HEK293 (cell line): ENCODE measurements at regions not wholly inside any gene's neighbourhood (a gene's known extent, or its start where the extent isn't known, plus 50 kb on each side); places are given as distances from the start of the nearest gene placed in this dataset.

Experiments used
- CTCF ChIA-PET: fragments of 350-600 bp; formaldehyde crosslinking; extraction: SDS; loops from one replicate; lab custom pipeline; 2021; ENCODE audit warnings: antibody characterized with exemption; lab: Yijun Ruan, JAX
- POLR2A ChIA-PET: fragments of 300-600 bp; formaldehyde crosslinking; extraction: SDS; loops from one replicate; lab custom pipeline; 2020; ENCODE audit warnings: antibody characterized with exemption, inconsistent platforms; lab: Yijun Ruan, JAX
- H3K27ac ChIP-seq: fragments of 200-500 bp; sonication (Bioruptor generic); 2 replicates; pipeline ENCODE4 v1.5.1; 2014; ENCODE audit warnings: low read depth, low read length, control low read depth, inconsistent platforms; ENCODE audit errors: extremely low read depth
- H3K36me3 ChIP-seq, 2 experiments: fragments of 200-500 bp in 1 of 2; sonication (Bioruptor generic) in 1 of 2; 1 replicate in 1 of 2; 2 replicates in 1 of 2; pipeline ENCODE4 v1.5.1; 2014 to 2017; ENCODE audit warnings: inconsistent platforms in 2 of 2, low read length in 2 of 2; ENCODE audit not compliant: control insufficient read depth in 2 of 2, insufficient read depth in 1 of 2
- H3K4me1 ChIP-seq: fragments of 200-500 bp; sonication (Bioruptor generic); 2 replicates; pipeline ENCODE4 v1.5.1; 2014; ENCODE audit warnings: mild to moderate bottlenecking, low read length, inconsistent platforms; ENCODE audit not compliant: control insufficient read depth, insufficient read depth
- H3K4me3 ChIP-seq: 2 replicates; pipeline ENCODE4 v1.5.1; 2011; ENCODE audit warnings: low read depth, mild to moderate bottlenecking, control low read depth, low read length, moderate library complexity
- H3K9me3 ChIP-seq: fragments of 200-500 bp; sonication (Bioruptor generic); 2 replicates; pipeline ENCODE4 v1.5.1; 2014; ENCODE audit warnings: low read depth, low read length, inconsistent platforms; ENCODE audit not compliant: control insufficient read depth, insufficient read depth
- BCL11A ChIP-seq: fragments of 450-650 bp; formaldehyde crosslinking; IDR thresholded peaks from 2 replicates; pipeline ENCODE4 v1.5.1; 2016; ENCODE audit warnings: low read depth, missing biosample characterization, missing genetic modification characterization
- GFI1B ChIP-seq: fragments of 450-650 bp; formaldehyde crosslinking; IDR thresholded peaks from 2 replicates; pipeline ENCODE4 v1.5.1; 2016; ENCODE audit warnings: missing biosample characterization, missing genetic modification characterization
- GLI2 ChIP-seq: fragments of 450-650 bp; formaldehyde crosslinking; IDR thresholded peaks from 2 replicates; pipeline ENCODE4; 2017; ENCODE audit warnings: missing biosample characterization, missing genetic modification characterization, low read depth, borderline replicate concordance
- KLF17 ChIP-seq: fragments of 450-650 bp; formaldehyde crosslinking; IDR thresholded peaks from 2 replicates; pipeline ENCODE4 v1.5.1; 2016; ENCODE audit warnings: missing biosample characterization, missing genetic modification characterization
- KLF7 ChIP-seq: fragments of 450-650 bp; formaldehyde crosslinking; IDR thresholded peaks from 2 replicates; pipeline ENCODE4 v1.5.1; 2016; ENCODE audit warnings: missing biosample characterization, missing genetic modification characterization, borderline replicate concordance
- MEIS1 ChIP-seq: sonication (generic); formaldehyde crosslinking; IDR thresholded peaks from 2 replicates; pipeline ENCODE4 v1.8.1; 2022; ENCODE audit warnings: missing genetic modification reagents, mild to moderate bottlenecking, borderline replicate concordance
- ZBTB17 ChIP-seq: fragments of 450-650 bp; formaldehyde crosslinking; IDR thresholded peaks from 2 replicates; pipeline ENCODE4 v1.5.1; 2016; ENCODE audit warnings: missing biosample characterization, missing genetic modification characterization
- ZBTB21 ChIP-seq: fragments of 450-650 bp; formaldehyde crosslinking; IDR thresholded peaks from 2 replicates; pipeline ENCODE4 v1.5.1; 2017; ENCODE audit warnings: missing biosample characterization, missing genetic modification characterization
- ZBTB49 ChIP-seq: fragments of 450-650 bp; formaldehyde crosslinking; IDR thresholded peaks from 2 replicates; pipeline ENCODE4 v1.5.1; 2016; ENCODE audit warnings: missing biosample characterization, missing genetic modification characterization, low read depth
- ZNF140 ChIP-seq: fragments of 450-650 bp; formaldehyde crosslinking; IDR thresholded peaks from 2 replicates; pipeline ENCODE4 v1.5.1; 2016; ENCODE audit warnings: missing biosample characterization, missing genetic modification characterization
- ZNF157 ChIP-seq: fragments of 450-650 bp; formaldehyde crosslinking; IDR thresholded peaks from 2 replicates; pipeline ENCODE4 v1.5.1; 2016; ENCODE audit warnings: missing biosample characterization, missing genetic modification characterization
- ZNF214 ChIP-seq: fragments of 450-650 bp; formaldehyde crosslinking; IDR thresholded peaks from 2 replicates; pipeline ENCODE4 v1.5.1; 2017; ENCODE audit warnings: missing biosample characterization, mild to moderate bottlenecking, missing genetic modification characterization, borderline replicate concordance
- ZNF248 ChIP-seq: fragments of 450-650 bp; formaldehyde crosslinking; IDR thresholded peaks from 2 replicates; pipeline ENCODE4 v1.5.1; 2017; ENCODE audit warnings: missing biosample characterization, missing genetic modification characterization
- ZNF292 ChIP-seq: fragments of 450-650 bp; formaldehyde crosslinking; IDR thresholded peaks from 2 replicates; pipeline ENCODE4 v1.5.1; 2016; ENCODE audit warnings: low read depth, missing biosample characterization, missing genetic modification characterization, borderline replicate concordance
- ZNF311 ChIP-seq: fragments of 450-650 bp; formaldehyde crosslinking; IDR thresholded peaks from 2 replicates; pipeline ENCODE4 v1.5.1; 2017; ENCODE audit warnings: missing biosample characterization, missing genetic modification characterization, borderline replicate concordance
- ZNF324 ChIP-seq: fragments of 450-650 bp; formaldehyde crosslinking; IDR thresholded peaks from 2 replicates; pipeline ENCODE4 v1.5.1; 2016; ENCODE audit warnings: missing biosample characterization, missing genetic modification characterization
- ZNF426 ChIP-seq: fragments of 450-650 bp; formaldehyde crosslinking; IDR thresholded peaks from 2 replicates; pipeline ENCODE4 v1.5.1; 2017; ENCODE audit warnings: missing biosample characterization, missing genetic modification characterization, mild to moderate bottlenecking, inconsistent platforms, moderate library complexity
- ZNF488 ChIP-seq: fragments of 450-650 bp; formaldehyde crosslinking; IDR thresholded peaks from 2 replicates; pipeline ENCODE4 v1.5.1; 2016; ENCODE audit warnings: missing biosample characterization, missing genetic modification characterization
- ZNF514 ChIP-seq: fragments of 450-650 bp; formaldehyde crosslinking; IDR thresholded peaks from 2 replicates; pipeline ENCODE4 v1.5.1; 2016; ENCODE audit warnings: missing biosample characterization, missing genetic modification characterization
- ZNF521 ChIP-seq: fragments of 450-650 bp; formaldehyde crosslinking; IDR thresholded peaks from 2 replicates; pipeline ENCODE4 v1.5.1; 2017; ENCODE audit warnings: missing biosample characterization, mild to moderate bottlenecking, missing genetic modification characterization
- ZNF530 ChIP-seq: fragments of 450-650 bp; formaldehyde crosslinking; IDR thresholded peaks from 2 replicates; pipeline ENCODE4 v1.5.1; 2016; ENCODE audit warnings: low read depth, missing biosample characterization, missing genetic modification characterization
- ZNF555 ChIP-seq: fragments of 450-650 bp; formaldehyde crosslinking; conservative IDR thresholded peaks from 2 replicates; pipeline ENCODE4 v1.5.1; 2017; ENCODE audit warnings: missing biosample characterization, mild to moderate bottlenecking, missing genetic modification characterization, inconsistent platforms
- ZNF560 ChIP-seq: fragments of 450-650 bp; formaldehyde crosslinking; IDR thresholded peaks from 2 replicates; pipeline ENCODE4 v1.5.1; 2017; ENCODE audit warnings: missing biosample characterization, missing genetic modification characterization, borderline replicate concordance
- ZNF664 ChIP-seq: fragments of 450-650 bp; formaldehyde crosslinking; IDR thresholded peaks from 2 replicates; pipeline ENCODE4 v1.5.1; 2016; ENCODE audit warnings: missing biosample characterization, missing genetic modification characterization
- ZNF670 ChIP-seq: fragments of 450-650 bp; formaldehyde crosslinking; IDR thresholded peaks from 2 replicates; pipeline ENCODE4 v1.5.1; 2016; ENCODE audit warnings: missing biosample characterization, missing genetic modification characterization, low read depth
- ZSCAN5A ChIP-seq: fragments of 450-650 bp; formaldehyde crosslinking; IDR thresholded peaks from 2 replicates; pipeline ENCODE4 v1.5.1; 2016; ENCODE audit warnings: missing biosample characterization, missing genetic modification characterization
- ZXDB ChIP-seq: fragments of 450-650 bp; formaldehyde crosslinking; IDR thresholded peaks from 2 replicates; pipeline ENCODE4 v1.5.1; 2016; ENCODE audit warnings: missing biosample characterization, missing genetic modification characterization

- no peak overlapping the region for H3K4me3 ChIP-seq
- no peaks in the 10 kb centered on the region for H3K36me3 ChIP-seq
- TF ChIP-seq ZSCAN5A (no peak), ZNF664 (tag by site-specific recombination) (no peak), ZNF555 (no peak)
- no peaks in the 10 kb centered on the region for H3K9me3 ChIP-seq
- ChIA-PET CTCF (interaction anchor here (0.7 kb wide), 1 partner anchor 17 kb away, joined by 3 read pairs; no protein-coding TSS in a partner anchor), POLR2A (no interaction called here)
- no peak overlapping the region for H3K27ac ChIP-seq
- H3K4me1 ChIP-seq = no peaks in the 10 kb centered on the region
Measured at GRCh38 chr16:62277942-62278341, 241.7 kb upstream of the CDH8 start.

GRCh38 chr16:62276637-62277036 lies 240.4 kb upstream of the CDH8 start:
- Histone ChIP-seq H3K4me3 (no peak overlapping the region), H3K9me3 (no peaks in the 10 kb centered on the region), H3K4me1 (no peaks in the 10 kb centered on the region), H3K27ac (no peak overlapping the region), H3K36me3 (no peaks in the 10 kb centered on the region)
- no peak for TF ChIP-seq ZNF488 (tag by site-specific recombination)
- no peak for TF ChIP-seq KLF7
- no peak for TF ChIP-seq GFI1B (tag by site-specific recombination)
- TF ChIP-seq ZNF670 (tag by site-specific recombination) = no peak
- no peak for TF ChIP-seq ZNF311 (tag by site-specific recombination)
- no peak for TF ChIP-seq ZNF560 (tag by site-specific recombination)
- no peak for TF ChIP-seq ZXDB (tag by site-specific recombination)
- no peak for TF ChIP-seq ZNF426
- TF ChIP-seq ZBTB17 (tag by site-specific recombination) = no peak
- TF ChIP-seq MEIS1 (CRISPR knock-in tag) = no peak
- no peak for TF ChIP-seq ZBTB21 (tag by site-specific recombination)
- no peak for TF ChIP-seq ZNF214 (tag by site-specific recombination)
- no peak for TF ChIP-seq ZNF140
- no peak for TF ChIP-seq ZNF157
- no peak for TF ChIP-seq BCL11A (tag by site-specific recombination)
- TF ChIP-seq ZNF530 (tag by site-specific recombination) = no peak
- no peak for TF ChIP-seq GLI2
- no peak for TF ChIP-seq ZNF514 (tag by site-specific recombination)
- TF ChIP-seq ZNF248 (tag by site-specific recombination) = no peak
- TF ChIP-seq ZNF521 (tag by site-specific recombination) = no peak
- POLR2A ChIA-PET = no interaction called here
- CTCF ChIA-PET = no interaction called here

GRCh38 chr16:62272035-62272434 lies 235.8 kb upstream of the CDH8 start:
- Histone ChIP-seq H3K4me1 (no peaks in the 10 kb centered on the region), H3K27ac (no peak overlapping the region), H3K4me3 (no peak overlapping the region), H3K9me3 (no peaks in the 10 kb centered on the region), H3K36me3 (no peaks in the 10 kb centered on the region)
- TF ChIP-seq ZBTB49 (tag by site-specific recombination) (no peak), KLF17 (no peak), ZNF292 (tag by site-specific recombination) (no peak), ZNF324 (tag by site-specific recombination) (no peak), GFI1B (tag by site-specific recombination) (no peak)
- ChIA-PET CTCF (interaction anchor here (0.6 kb wide), 1 partner anchor 1018 kb away, joined by 3 read pairs; no protein-coding TSS in a partner anchor), POLR2A (no interaction called here)
